Neural cell (in vitro differentiated cells): ENCODE measurements at regions not wholly inside any gene's neighbourhood (a gene's known extent, or its start where the extent isn't known, plus 50 kb on each side); places are given as distances from the start of the nearest gene placed in this dataset.

Experiments used
- H2AFZ ChIP-seq: fragments of 200-600, 300-800 bp; sonication (generic), shearing (Covaris generic); 2 replicates; pipeline ENCODE4 v1.6.0; 2014; ENCODE audit warnings: low read depth, mild to moderate bottlenecking, antibody characterized with exemption, low read length, moderate library complexity
- H3F3A ChIP-seq: fragments of 200-600 bp; shearing (Covaris generic); 2 replicates; pipeline ENCODE4 v1.6.1; 2016; ENCODE audit warnings: mild to moderate bottlenecking, moderate library complexity, mixed read lengths, antibody characterized with exemption, low read length; ENCODE audit not compliant: insufficient read depth, poor library complexity, severe bottlenecking
- H3K27ac ChIP-seq: fragments of 200-600, 300-800 bp; sonication (generic), shearing (Covaris generic); 2 replicates; pipeline ENCODE4 v1.5.1; 2014; ENCODE audit warnings: mild to moderate bottlenecking, low read length, moderate library complexity
- H3K27me3 ChIP-seq: fragments of 300-800, 200-600 bp; sonication (generic), shearing (Covaris generic); 2 replicates; pipeline ENCODE4 v1.6.0; 2014; ENCODE audit warnings: mild to moderate bottlenecking, low read depth, low read length, moderate library complexity; ENCODE audit not compliant: insufficient read depth
- H3K36me3 ChIP-seq: fragments of 300-800, 200-600 bp; sonication (generic), shearing (Covaris generic); 2 replicates; pipeline ENCODE4 v1.5.1; 2014; ENCODE audit warnings: mild to moderate bottlenecking, antibody characterized with exemption, low read length, moderate library complexity; ENCODE audit not compliant: insufficient read depth
- H3K4me2 ChIP-seq: fragments of 300-800, 200-600 bp; sonication (generic), shearing (Covaris generic); 2 replicates; pipeline ENCODE4 v1.6.0; 2014; ENCODE audit warnings: mild to moderate bottlenecking, low read length
- H3K4me3 ChIP-seq: fragments of 300-800, 200-600 bp; sonication (generic), shearing (Covaris generic); 2 replicates; pipeline ENCODE4 v1.5.1; 2014; ENCODE audit warnings: mild to moderate bottlenecking, low read length, moderate library complexity
- H3K79me2 ChIP-seq: fragments of 200-600 bp; shearing (Covaris generic); replicated peaks from 2 replicates; pipeline ENCODE4 v1.6.0; 2014; ENCODE audit warnings: mild to moderate bottlenecking, low read length, moderate library complexity; ENCODE audit not compliant: insufficient read depth
- H3K9ac ChIP-seq: fragments of 300-800, 200-600 bp; sonication (generic), shearing (Covaris generic); 2 replicates; pipeline ENCODE4 v1.6.1; 2016; ENCODE audit warnings: mild to moderate bottlenecking, low read length, mixed read lengths
- H3K9me2 ChIP-seq: fragments of 200-600 bp; shearing (Covaris generic); 2 replicates; pipeline ENCODE4 v1.6.1; 2016; ENCODE audit warnings: mild to moderate bottlenecking, low read length, mixed read lengths; ENCODE audit not compliant: insufficient read depth
- H3K9me3 ChIP-seq: fragments of 200-600, 300-800 bp; sonication (generic), shearing (Covaris generic); 2 replicates; pipeline ENCODE4 v1.6.1; 2016; ENCODE audit warnings: mild to moderate bottlenecking, mixed run types, low read length, moderate library complexity, mixed read lengths
- H4K20me1 ChIP-seq: fragments of 200-600 bp; shearing (Covaris generic); 2 replicates; pipeline ENCODE4 v1.6.1; 2016; ENCODE audit warnings: mild to moderate bottlenecking, mixed run types; ENCODE audit not compliant: insufficient read depth
- CTCF ChIP-seq: fragments of 450-650 bp; IDR thresholded peaks from 2 replicates; pipeline ENCODE4 v1.5.1; 2014; ENCODE audit warnings: antibody characterized with exemption, mild to moderate bottlenecking, moderate library complexity; ENCODE audit not compliant: poor library complexity, severe bottlenecking
- EP300 ChIP-seq: fragments of 450-650 bp; conservative IDR thresholded peaks from 2 replicates; pipeline ENCODE4 v1.6.1; 2014; ENCODE audit warnings: antibody characterized with exemption, mild to moderate bottlenecking, moderate library complexity; ENCODE audit not compliant: poor library complexity, severe bottlenecking
- EZH2 ChIP-seq: fragments of 200-600, 300-800 bp; shearing (Covaris generic), sonication (generic); IDR thresholded peaks from 2 replicates; pipeline ENCODE4 v1.6.1; 2014; ENCODE audit warnings: antibody characterized with exemption, low read length, borderline replicate concordance, mild to moderate bottlenecking; ENCODE audit not compliant: insufficient read depth, poor library complexity, severe bottlenecking
- MXI1 ChIP-seq: fragments of 450-650 bp; conservative IDR thresholded peaks from 2 replicates; pipeline ENCODE4 v1.6.1; 2014; ENCODE audit warnings: antibody characterized with exemption, mild to moderate bottlenecking; ENCODE audit not compliant: poor library complexity, severe bottlenecking
- POLR2AphosphoS5 ChIP-seq: IDR thresholded peaks from 2 replicates; pipeline ENCODE4 v1.6.1; 2012
- RAD21 ChIP-seq: fragments of 450-650 bp; conservative IDR thresholded peaks from 2 replicates; pipeline ENCODE4 v1.6.1; 2014; ENCODE audit warnings: antibody characterized with exemption, mild to moderate bottlenecking, moderate library complexity
- REST ChIP-seq: IDR thresholded peaks from 2 replicates; pipeline ENCODE4 v1.6.1; 2012; ENCODE audit warnings: borderline replicate concordance
- SMC3 ChIP-seq: fragments of 450-650 bp; conservative IDR thresholded peaks from 2 replicates; pipeline ENCODE4 v1.6.1; 2014; ENCODE audit warnings: antibody characterized with exemption, mild to moderate bottlenecking, moderate library complexity; ENCODE audit not compliant: poor library complexity
- TAF1 ChIP-seq: IDR thresholded peaks from 2 replicates; pipeline ENCODE4 v1.6.1; 2012; ENCODE audit warnings: low read depth

GRCh38 chr10:111973826-111974225 is 209.7 kb downstream of the GPAM start:
- Histone ChIP-seq H3K36me3 (no peaks in the 10 kb centered on the region), H3K4me3 (no peak overlapping the region), H2AFZ (no peak overlapping the region), H3K4me2 (no peak overlapping the region), H3K9me3 (no peaks in the 10 kb centered on the region), H3F3A (no peaks in the 10 kb centered on the region), H3K79me2 (no peaks in the 10 kb centered on the region), H3K9me2 (no peaks in the 10 kb centered on the region), H3K27me3 (no peaks in the 10 kb centered on the region), H3K27ac (no peak overlapping the region), H3K9ac (no peak overlapping the region), H4K20me1 (no peaks in the 10 kb centered on the region)
- TF ChIP-seq RAD21 (no peak), REST (no peak), EP300 (no peak), TAF1 (no peak), CTCF (no peak), EZH2 (no peak), MXI1 (no peak), POLR2AphosphoS5 (no peak), SMC3 (no peak)

GRCh38 chr10:111974325-111974724 is 209.2 kb downstream of the GPAM start:
- no peak overlapping the region for H3K27ac ChIP-seq
- no peaks in the 10 kb centered on the region for H3K9me3 ChIP-seq
- no peaks in the 10 kb centered on the region for H4K20me1 ChIP-seq
- H3K27me3 ChIP-seq = no peaks in the 10 kb centered on the region
- H3K4me3 ChIP-seq = no peak overlapping the region
- no peak overlapping the region for H3K9ac ChIP-seq
- H2AFZ ChIP-seq = no peak overlapping the region
- H3K9me2 ChIP-seq = no peaks in the 10 kb centered on the region
- H3K4me2 ChIP-seq = no peak overlapping the region
- H3F3A ChIP-seq = no peaks in the 10 kb centered on the region
- H3K79me2 ChIP-seq = no peaks in the 10 kb centered on the region
- TF ChIP-seq SMC3 (no peak), POLR2AphosphoS5 (no peak), MXI1 (no peak), CTCF (no peak), RAD21 (no peak), REST (no peak), TAF1 (no peak), EZH2 (no peak), EP300 (no peak)
- no peaks in the 10 kb centered on the region for H3K36me3 ChIP-seq
